Amygdala (tissue), 56 donors: ENCODE measurements at regions not wholly inside any gene's neighbourhood (a gene's known extent, or its start where the extent isn't known, plus 50 kb on each side); places are given as distances from the start of the nearest gene placed in this dataset.
A peak's percentile ranks its signal among the peaks of the same experiment; 100 is the strongest.

ENCODE experiments used
- DNase-seq, 56 donors: peaks; one replicate each; lab custom pipeline; 2025; lab: John Stamatoyannopoulos, UW

- no peak for DNase-seq
These were observed 97.6 kb downstream of the SYNE3 start for GRCh38 chr14:95418858-95419257.

- DNase-seq, result no peak
These were observed 97.8 kb upstream of the CLMN start for GRCh38 chr14:95417492-95417891.

- DNase-seq, result no peak
These were observed 96.3 kb upstream of the CLMN start for GRCh38 chr14:95415993-95416392.

GRCh38 chr14:95413289-95414215 is 93.8 kb upstream of the CLMN start:
- no peak for DNase-seq

GRCh38 chr14:95410838-95411237 is 91.1 kb upstream of the CLMN start:
- no peak for DNase-seq

GRCh38 chr14:95409477-95410272 is 90.0 kb upstream of the CLMN start:
- DNase-seq, result peak in 27 of 56 donors; percentile 5 to 68 (median 33)

- peak in 27 of 56 donors; percentile 15 to 63 (median 44) for DNase-seq
These were observed 89.2 kb upstream of the CLMN start for GRCh38 chr14:95408731-95409476.

- DNase-seq, result no peak
These were observed 87.6 kb upstream of the CLMN start for GRCh38 chr14:95407354-95407753.

GRCh38 chr14:95406756-95407277 is 87.1 kb upstream of the CLMN start:
- DNase-seq, result no peak

- no peak for DNase-seq
These were observed 84.9 kb upstream of the CLMN start for GRCh38 chr14:95404583-95404982.

GRCh38 chr14:95402578-95402977 is 82.9 kb upstream of the CLMN start:
- no peak for DNase-seq

GRCh38 chr14:95402176-95402575 is 82.5 kb upstream of the CLMN start:
- DNase-seq, result no peak

- DNase-seq, result no peak
These were observed 79.2 kb upstream of the CLMN start for GRCh38 chr14:95398630-95399547.

- no peak for DNase-seq
These were observed 77.6 kb upstream of the CLMN start for GRCh38 chr14:95397325-95397724.

- DNase-seq, result no peak
These were observed 76.5 kb upstream of the CLMN start for GRCh38 chr14:95396221-95396620.

- peak in 1 of 56 donors; percentile 4 for DNase-seq
These were observed 75.5 kb upstream of the CLMN start for GRCh38 chr14:95395098-95395737.

GRCh38 chr14:95394297-95395097 is 74.8 kb upstream of the CLMN start:
- DNase-seq, result no peak

- peak in 3 of 56 donors; percentile 4 to 43 (median 7) for DNase-seq
These were observed 73.1 kb upstream of the CLMN start for GRCh38 chr14:95392841-95393240.
